AG04450 (cell line): ENCODE measurements at regions not wholly inside any gene's neighbourhood (a gene's known extent, or its start where the extent isn't known, plus 50 kb on each side); places are given as distances from the start of the nearest gene placed in this dataset.

Experiments used
- CTCF ChIA-PET: fragments of 300-600, 350-600 bp; formaldehyde crosslinking; extraction: SDS; loops from one replicate; lab custom pipeline; 2022; ENCODE audit warnings: antibody characterized with exemption, inconsistent platforms; lab: Charles Lee
- POLR2A ChIA-PET: fragments of 350-600 bp; formaldehyde crosslinking; extraction: SDS; loops from one replicate; lab custom pipeline; 2021; ENCODE audit warnings: antibody characterized with exemption, inconsistent platforms; lab: Yijun Ruan, JAX
- DNase-seq: peaks from one replicate; pipeline ENCODE4 v3.0.0-alpha.2; 2011; ENCODE audit warnings: low read depth, low spot score
- H3K27ac ChIP-seq: one replicate; pipeline ENCODE4 v1.5.1; 2012; ENCODE audit warnings: low read depth, low read length, control low read depth
- H3K27me3 ChIP-seq: one replicate; pipeline ENCODE4 v1.6.0; 2012; ENCODE audit warnings: low read length; ENCODE audit not compliant: control insufficient read depth, insufficient read depth
- H3K4me3 ChIP-seq: 2 replicates; pipeline ENCODE4 v1.5.1; 2011; ENCODE audit warnings: mild to moderate bottlenecking, low read depth, low read length, control low read depth
- H3K9me3 ChIP-seq: 2 replicates; pipeline ENCODE4 v1.5.1; 2012; ENCODE audit warnings: low read length; ENCODE audit not compliant: control insufficient read depth, insufficient read depth
- TF ChIP-seq, protein P1 (sequence below): IDR thresholded peaks from 2 replicates; pipeline ENCODE4 v1.5.1; 2011; ENCODE audit warnings: low read depth, low read length, control low read depth, inconsistent platforms

GRCh38 chr22:48504519-48505140, 1323.0 kb downstream of the BRD1 start:
- ChIA-PET POLR2A (no interaction called here), CTCF (no interaction called here)
- Histone ChIP-seq H3K27ac (no peak overlapping the region), H3K27me3 (no peaks in the 10 kb centered on the region), H3K9me3 (peaks cover 87% of the 10 kb centered on the region), H3K4me3 (no peak overlapping the region)
- no peak for DNase-seq
- TF ChIP-seq, protein P1, sequence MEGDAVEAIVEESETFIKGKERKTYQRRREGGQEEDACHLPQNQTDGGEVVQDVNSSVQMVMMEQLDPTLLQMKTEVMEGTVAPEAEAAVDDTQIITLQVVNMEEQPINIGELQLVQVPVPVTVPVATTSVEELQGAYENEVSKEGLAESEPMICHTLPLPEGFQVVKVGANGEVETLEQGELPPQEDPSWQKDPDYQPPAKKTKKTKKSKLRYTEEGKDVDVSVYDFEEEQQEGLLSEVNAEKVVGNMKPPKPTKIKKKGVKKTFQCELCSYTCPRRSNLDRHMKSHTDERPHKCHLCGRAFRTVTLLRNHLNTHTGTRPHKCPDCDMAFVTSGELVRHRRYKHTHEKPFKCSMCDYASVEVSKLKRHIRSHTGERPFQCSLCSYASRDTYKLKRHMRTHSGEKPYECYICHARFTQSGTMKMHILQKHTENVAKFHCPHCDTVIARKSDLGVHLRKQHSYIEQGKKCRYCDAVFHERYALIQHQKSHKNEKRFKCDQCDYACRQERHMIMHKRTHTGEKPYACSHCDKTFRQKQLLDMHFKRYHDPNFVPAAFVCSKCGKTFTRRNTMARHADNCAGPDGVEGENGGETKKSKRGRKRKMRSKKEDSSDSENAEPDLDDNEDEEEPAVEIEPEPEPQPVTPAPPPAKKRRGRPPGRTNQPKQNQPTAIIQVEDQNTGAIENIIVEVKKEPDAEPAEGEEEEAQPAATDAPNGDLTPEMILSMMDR: no peak

DNA sequence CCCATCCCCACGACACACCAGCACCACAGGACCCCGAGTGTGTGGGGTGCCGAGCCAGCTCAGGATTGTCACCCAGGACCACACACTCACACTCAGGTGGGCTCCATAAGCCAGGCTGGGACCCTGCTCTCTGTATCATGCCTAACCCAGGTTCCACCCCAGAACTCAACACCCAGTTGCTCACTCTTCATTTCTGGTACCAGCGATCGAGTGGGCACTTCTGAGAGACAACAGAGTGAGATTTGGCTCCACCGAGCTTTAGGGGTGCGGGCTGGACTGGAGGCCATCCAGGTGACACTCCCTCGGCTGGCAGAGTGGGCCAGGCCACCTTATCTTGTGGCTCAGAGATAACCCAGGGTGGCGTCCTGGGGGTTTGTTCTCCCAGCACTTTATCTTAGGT, 1323.8 kb downstream of the BRD1 start:
- ChIA-PET CTCF (no interaction called here), POLR2A (no interaction called here)
- no peak overlapping the region for H3K4me3 ChIP-seq
- no peak for DNase-seq
- H3K9me3 ChIP-seq: peaks cover 92% of the 10 kb centered on the region
- TF ChIP-seq, protein P1: no peak
- H3K27me3 ChIP-seq: no peaks in the 10 kb centered on the region
- no peak overlapping the region for H3K27ac ChIP-seq

GRCh38 chr22:48503035-48503625, 1324.5 kb downstream of the BRD1 start:
- H3K27me3 ChIP-seq: no peaks in the 10 kb centered on the region
- H3K9me3 ChIP-seq: peaks cover 92% of the 10 kb centered on the region
- no peak overlapping the region for H3K4me3 ChIP-seq
- no peak for DNase-seq
- TF ChIP-seq, protein P1: no peak
- no peak overlapping the region for H3K27ac ChIP-seq
- ChIA-PET POLR2A (no interaction called here), CTCF (no interaction called here)

DNA sequence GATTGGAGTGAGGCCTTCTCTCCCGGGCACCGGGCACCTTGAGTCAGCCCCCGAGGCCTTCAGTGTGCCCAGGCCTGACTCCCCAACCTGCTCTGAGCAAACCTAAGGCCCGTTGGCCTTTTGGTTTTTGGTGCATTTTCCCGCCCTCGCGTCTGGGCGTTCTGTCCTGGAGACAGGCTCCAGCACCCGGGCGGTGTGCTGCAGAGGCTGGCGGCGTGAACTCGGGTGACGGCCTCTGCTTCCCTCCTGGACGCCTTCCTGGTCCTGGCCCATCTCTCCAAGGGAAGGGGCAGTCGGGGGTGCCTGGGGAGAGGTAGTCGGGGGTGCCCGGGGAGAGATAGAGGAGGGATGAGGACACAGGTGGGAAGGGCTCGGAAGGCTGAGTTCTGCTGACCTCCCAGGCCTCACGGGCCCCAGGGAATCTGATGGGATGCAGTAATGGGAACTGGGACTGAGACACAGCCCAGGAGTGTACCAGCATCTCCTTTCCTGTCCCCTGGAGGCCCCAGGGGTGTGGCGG, 1326.4 kb downstream of the BRD1 start:
- Histone ChIP-seq H3K9me3 (peaks cover 83% of the 10 kb centered on the region), H3K27me3 (no peaks in the 10 kb centered on the region), H3K4me3 (no peak overlapping the region), H3K27ac (no peak overlapping the region)
- ChIA-PET POLR2A (no interaction called here), CTCF (no interaction called here)
- TF ChIP-seq, protein P1: no peak
- no peak for DNase-seq

DNA sequence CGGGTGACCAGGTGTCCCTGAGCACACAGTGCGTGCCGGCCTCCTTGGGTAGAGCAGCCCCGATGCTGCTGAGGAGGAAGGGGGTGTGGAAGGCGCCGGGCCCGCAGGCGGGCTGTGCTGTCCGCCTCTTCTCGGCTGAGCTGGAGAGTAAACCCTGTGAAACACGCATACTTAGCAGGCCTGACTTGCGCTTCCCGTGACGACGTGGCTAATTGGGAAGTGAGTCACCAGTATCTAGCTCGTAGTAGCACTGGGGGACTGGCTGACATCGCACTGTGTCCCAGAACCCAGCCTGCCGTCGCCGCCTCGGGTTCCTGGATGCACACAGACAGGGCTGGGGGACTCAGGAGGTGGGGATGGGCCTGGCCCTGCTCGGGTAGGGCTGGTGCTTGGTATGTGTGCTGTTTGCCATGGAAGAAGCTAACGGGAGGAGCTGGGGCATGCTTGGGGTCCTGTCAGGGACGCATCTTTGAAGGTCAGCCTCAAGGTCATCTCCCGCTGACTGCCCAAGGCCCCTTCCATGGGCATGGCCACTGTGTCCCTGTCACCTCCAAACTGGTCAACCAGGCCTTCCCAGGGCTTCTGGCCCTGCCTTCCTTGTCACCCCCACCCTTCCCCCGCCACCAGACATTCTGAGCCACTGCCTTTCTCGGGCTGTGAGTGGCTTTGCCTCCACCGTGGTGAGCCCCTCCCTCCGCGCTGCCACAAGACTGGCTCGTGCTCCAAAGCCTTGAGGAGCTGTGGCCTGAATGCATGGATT, 1327.0 kb downstream of the BRD1 start:
- no peak overlapping the region for H3K27ac ChIP-seq
- ChIA-PET POLR2A (no interaction called here), CTCF (no interaction called here)
- no peaks in the 10 kb centered on the region for H3K27me3 ChIP-seq
- TF ChIP-seq, protein P1: no peak
- H3K4me3 ChIP-seq: no peak overlapping the region
- peaks cover 83% of the 10 kb centered on the region for H3K9me3 ChIP-seq
- no peak for DNase-seq
